Large intestine (tissue), 3 donors: ENCODE measurements at regions not wholly inside any gene's neighbourhood (a gene's known extent, or its start where the extent isn't known, plus 50 kb on each side); places are given as distances from the start of the nearest gene placed in this dataset.
"Not testable (repeated sequence)": the region's sequence is repeated elsewhere in the genome, so short reads cannot be mapped to it uniquely, and the experiment has no call there.

Source experiments
- DNase-seq, 2 donors: peaks; one replicate each; pipeline versions ENCODE4 v3.0.0 to v3.0.0-alpha.2; 2013
- H3K27ac ChIP-seq: one replicate; pipeline ENCODE4 v1.5.1; 2013; ENCODE audit warnings: low read length
- H3K27me3 ChIP-seq: 2 replicates; pipeline ENCODE4 v1.6.1; 2013; ENCODE audit warnings: low read length; ENCODE audit not compliant: control insufficient read depth, insufficient read depth
- H3K36me3 ChIP-seq: 2 replicates; pipeline ENCODE4 v1.6.1; 2013; ENCODE audit warnings: low read length; ENCODE audit not compliant: control insufficient read depth, insufficient read depth
- H3K4me1 ChIP-seq: one replicate; pipeline ENCODE4 v1.6.1; 2013; ENCODE audit warnings: low read length; ENCODE audit not compliant: control insufficient read depth, insufficient read depth
- H3K4me3 ChIP-seq: one replicate; pipeline ENCODE4 v1.5.1; 2013; ENCODE audit warnings: low read length
- H3K9me3 ChIP-seq: one replicate; pipeline ENCODE4 v1.6.1; 2013; ENCODE audit warnings: mild to moderate bottlenecking, low read depth, low read length, moderate library complexity; ENCODE audit not compliant: control insufficient read depth
- WGBS: methylation state at CpG from one replicate; pipeline ENCODE4 v1.1.5; 2013; ENCODE audit warnings: low lambda C conversion rate; ENCODE audit not compliant: insufficient coverage; 5-methylcytosine and 5-hydroxymethylcytosine counted together

DNA sequence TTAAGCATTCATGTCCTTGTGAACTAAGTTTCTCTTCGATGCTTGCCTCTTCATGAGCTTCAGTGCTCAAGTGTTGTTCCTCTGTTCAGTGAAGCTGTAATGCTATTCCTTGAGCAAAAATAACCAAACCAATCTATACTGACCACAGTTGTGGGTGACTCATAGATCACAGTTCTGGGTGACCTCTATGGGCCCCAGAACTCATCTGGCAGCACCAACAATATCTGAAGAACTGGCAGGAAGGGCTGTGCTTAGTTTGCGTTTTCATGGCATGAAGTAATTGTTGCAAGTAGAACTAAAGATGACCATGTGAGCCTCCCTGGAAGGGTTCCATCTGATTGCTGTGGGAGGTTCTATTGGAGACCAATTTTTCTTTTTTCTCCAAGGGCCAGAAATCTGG is 106.2 kb downstream of the CCNG2 start:
- H3K9me3 ChIP-seq: no peaks in the 10 kb centered on the region
- no peaks in the 10 kb centered on the region for H3K27me3 ChIP-seq
- no peak for DNase-seq
- WGBS: 67% methylated on average over 1 of the region's 2 CpGs
- H3K4me3 ChIP-seq: no peak overlapping the region
- no peaks in the 10 kb centered on the region for H3K4me1 ChIP-seq
- no peaks in the 10 kb centered on the region for H3K36me3 ChIP-seq
- no peak overlapping the region for H3K27ac ChIP-seq

DNA sequence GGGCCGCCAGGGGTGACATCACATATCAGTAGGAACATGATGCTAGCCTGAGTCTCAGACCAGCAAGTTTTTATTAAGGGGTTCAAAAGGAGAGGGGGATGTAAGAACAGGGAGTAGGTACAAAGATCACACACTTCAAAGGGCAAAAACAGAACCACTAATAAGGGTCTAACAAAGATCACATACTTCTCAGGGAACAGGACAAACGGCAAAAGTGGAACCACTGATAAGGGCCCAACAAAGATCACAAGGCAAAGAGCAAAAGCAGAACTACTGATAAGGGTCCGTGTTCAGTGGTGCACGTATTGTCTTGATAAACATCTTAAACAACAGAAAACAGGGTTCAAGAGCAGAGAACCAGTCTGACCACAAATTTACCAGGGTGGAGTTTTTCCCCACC is 107.0 kb downstream of the CCNG2 start:
- DNase-seq, H3K27ac ChIP-seq: not testable (repeated sequence)
- WGBS: no CpG with 5 or more reads among the region's 4 CpGs

DNA sequence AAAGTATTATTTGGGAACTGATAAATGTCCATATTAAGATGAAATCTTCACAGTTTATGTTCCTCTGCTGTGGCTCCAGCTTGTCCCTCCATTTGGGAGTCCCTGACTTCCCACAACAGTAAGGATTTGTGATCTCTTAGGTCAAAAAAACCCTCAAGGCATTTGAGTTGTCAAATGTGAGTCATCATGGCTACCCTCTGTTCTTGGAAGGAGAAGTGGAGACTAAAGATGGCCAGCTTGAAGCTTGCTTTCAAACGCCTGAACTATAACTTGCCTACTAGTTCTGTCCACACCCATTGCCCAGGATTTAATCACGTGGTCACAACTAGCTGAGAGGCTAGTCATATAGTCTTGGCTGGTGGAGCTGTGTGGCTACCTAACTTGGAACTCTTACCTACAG is 107.8 kb downstream of the CCNG2 start:
- no peaks in the 10 kb centered on the region for H3K36me3 ChIP-seq
- no CpG with 5 or more reads among the region's 2 CpGs for WGBS
- H3K4me1 ChIP-seq: no peaks in the 10 kb centered on the region
- no peak for DNase-seq
- H3K27me3 ChIP-seq: no peaks in the 10 kb centered on the region
- H3K27ac ChIP-seq: no peak overlapping the region
- no peak overlapping the region for H3K4me3 ChIP-seq
- no peaks in the 10 kb centered on the region for H3K9me3 ChIP-seq

More for the DNA sequence above, 107.0 kb downstream of the CCNG2 start:
- not testable (repeated sequence) for H3K9me3 ChIP-seq, H3K4me1 ChIP-seq, H3K36me3 ChIP-seq, H3K4me3 ChIP-seq, H3K27me3 ChIP-seq

DNA sequence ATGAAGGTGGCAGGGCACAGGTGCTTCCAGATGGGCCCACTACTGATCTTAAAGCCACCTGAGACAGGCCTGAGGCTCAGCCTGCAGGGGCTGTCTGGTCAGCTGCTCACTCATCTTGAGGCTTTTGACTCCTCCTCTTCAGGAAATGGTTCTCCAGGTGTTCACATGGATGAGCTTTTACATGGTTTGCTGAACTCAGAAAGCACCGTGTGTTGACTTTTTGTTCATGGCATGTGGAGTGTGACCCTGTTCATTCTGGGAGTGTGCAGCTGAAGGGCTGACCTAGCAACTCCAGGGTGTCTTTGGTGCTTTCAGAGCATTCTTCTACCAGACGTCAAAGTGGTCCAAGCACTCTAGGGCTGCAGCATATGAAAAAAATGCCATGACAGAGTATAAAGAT is 111.1 kb downstream of the CCNG2 start:
- Histone ChIP-seq H3K27ac (no peak overlapping the region), H3K27me3 (peaks cover 2% of the 10 kb centered on the region), H3K4me3 (no peak overlapping the region), H3K9me3 (no peaks in the 10 kb centered on the region), H3K36me3 (no peaks in the 10 kb centered on the region), H3K4me1 (no peaks in the 10 kb centered on the region)
- no peak for DNase-seq
- no CpG with 5 or more reads among the region's 2 CpGs for WGBS

DNA sequence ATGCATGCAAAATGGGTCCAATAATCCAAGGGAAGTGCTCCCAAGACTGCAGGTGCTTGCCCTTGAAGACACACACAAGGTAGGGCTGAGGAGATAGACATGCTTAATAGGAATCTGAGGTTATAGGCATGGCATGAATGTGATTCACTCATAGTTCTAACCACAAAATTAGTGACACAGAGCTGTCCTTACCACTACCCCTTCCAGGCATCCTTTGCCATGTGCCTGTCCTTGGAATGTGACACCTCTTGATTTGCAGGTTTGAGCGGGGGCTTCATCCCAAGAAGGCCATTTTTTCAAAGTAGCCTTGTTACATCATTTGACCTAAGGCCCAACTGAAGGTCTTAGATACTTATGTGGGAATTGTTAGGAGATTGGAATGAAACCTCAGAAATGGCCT is 112.5 kb downstream of the CCNG2 start:
- WGBS: 67% methylated on average over 1 of the region's 1 CpG
- Histone ChIP-seq H3K4me3 (no peak overlapping the region), H3K27ac (no peak overlapping the region), H3K4me1 (no peaks in the 10 kb centered on the region), H3K36me3 (no peaks in the 10 kb centered on the region), H3K9me3 (no peaks in the 10 kb centered on the region), H3K27me3 (peaks cover 2% of the 10 kb centered on the region)
- DNase-seq: no peak

DNA sequence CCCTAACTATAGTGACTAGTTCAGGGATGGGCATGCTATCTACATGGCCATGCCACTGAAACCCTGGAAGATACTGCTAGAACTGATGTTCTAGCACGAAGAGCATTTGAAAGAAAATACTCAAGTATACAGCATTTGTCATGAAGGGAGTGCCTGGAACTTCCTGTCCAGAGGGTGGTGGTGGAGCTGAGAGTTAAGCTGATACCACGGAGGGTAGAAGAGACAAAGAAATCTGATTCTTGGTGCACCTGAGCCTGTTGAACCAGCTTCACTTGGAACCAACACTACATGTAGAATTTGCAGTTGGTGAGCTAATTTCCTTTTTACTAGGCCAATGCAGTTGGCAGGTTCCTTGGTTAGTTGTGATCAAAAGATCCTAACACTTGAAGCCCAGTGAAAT is 116.4 kb downstream of the CCNG2 start:
- H3K4me3 ChIP-seq: no peak overlapping the region
- H3K27me3 ChIP-seq: peaks cover 2% of the 10 kb centered on the region
- H3K4me1 ChIP-seq: no peaks in the 10 kb centered on the region
- H3K27ac ChIP-seq: no peak overlapping the region
- no peaks in the 10 kb centered on the region for H3K9me3 ChIP-seq
- DNase-seq: no peak
- no CpG with 5 or more reads among the region's 2 CpGs for WGBS
- no peaks in the 10 kb centered on the region for H3K36me3 ChIP-seq

DNA sequence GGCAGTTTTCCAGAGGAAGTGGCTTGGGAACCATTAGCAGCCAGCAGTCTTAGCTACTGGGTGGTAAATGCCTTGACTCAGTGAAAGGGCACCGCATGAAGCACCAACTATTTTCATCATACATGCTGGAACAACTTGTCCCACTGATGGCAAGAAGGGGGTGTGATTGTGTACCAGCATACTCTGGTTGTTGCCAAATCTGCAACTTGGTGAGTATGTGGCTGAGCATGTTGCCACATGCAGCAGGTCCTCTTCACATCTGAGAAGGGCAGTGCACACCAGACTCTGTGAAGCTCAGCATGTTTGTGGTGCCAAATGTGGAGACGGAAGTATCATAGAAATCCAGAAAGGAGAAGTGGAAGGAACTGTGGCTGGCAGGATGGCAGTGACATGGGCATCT is 122.1 kb downstream of the CCNG2 start:
- not testable (repeated sequence) for H3K4me1 ChIP-seq, H3K4me3 ChIP-seq, H3K9me3 ChIP-seq, H3K27ac ChIP-seq, DNase-seq, H3K36me3 ChIP-seq, H3K27me3 ChIP-seq
- no CpG with 5 or more reads among the region's 2 CpGs for WGBS

DNA sequence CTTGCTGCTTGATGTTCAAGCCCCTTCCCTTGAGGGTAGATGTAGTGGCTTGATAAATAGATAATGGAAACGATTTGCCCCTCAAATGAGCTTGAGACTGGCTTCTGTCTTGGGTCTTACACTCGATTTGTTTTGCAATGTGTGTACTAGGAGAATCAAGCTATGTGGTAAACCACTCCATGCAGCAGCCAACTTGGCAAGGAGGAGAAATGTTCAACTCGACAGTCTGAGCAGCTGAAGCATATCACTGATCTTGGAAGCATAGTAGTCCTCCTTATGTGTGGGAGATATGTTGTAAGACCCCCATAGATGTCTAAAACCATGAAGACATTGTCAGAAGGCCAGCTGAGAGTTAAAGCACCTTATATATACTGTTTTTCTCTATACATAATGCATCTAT is 125.3 kb downstream of the CCNG2 start:
- Histone ChIP-seq H3K4me1 (no peaks in the 10 kb centered on the region), H3K36me3 (no peaks in the 10 kb centered on the region), H3K27ac (no peak overlapping the region), H3K4me3 (no peak overlapping the region), H3K9me3 (no peaks in the 10 kb centered on the region), H3K27me3 (peaks cover 12% of the 10 kb centered on the region)
- WGBS: no CpG with 5 or more reads among the region's 3 CpGs
- DNase-seq: no peak

DNA sequence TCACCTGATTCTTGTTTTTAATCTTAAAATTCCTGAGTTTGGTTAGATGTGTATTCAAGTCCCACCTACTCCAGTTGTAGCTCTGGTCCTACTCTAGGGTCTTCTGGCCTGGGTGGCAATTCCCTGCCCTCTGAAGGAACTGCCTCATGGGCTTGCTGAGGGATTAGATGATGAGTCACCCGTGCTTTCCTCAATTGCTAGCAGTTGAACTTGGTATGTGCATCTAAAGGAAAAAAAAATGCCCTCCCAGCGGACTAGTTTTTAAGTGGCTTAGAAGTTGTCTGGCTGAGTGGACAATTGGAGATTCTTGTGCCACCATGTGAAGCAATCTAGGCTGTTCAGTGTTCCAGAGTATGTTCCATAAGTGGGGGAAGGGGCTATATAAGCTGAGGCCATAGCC is 127.0 kb downstream of the CCNG2 start:
- H3K4me1 ChIP-seq: no peaks in the 10 kb centered on the region
- no peaks in the 10 kb centered on the region for H3K36me3 ChIP-seq
- H3K9me3 ChIP-seq: no peaks in the 10 kb centered on the region
- no peak overlapping the region for H3K4me3 ChIP-seq
- no CpG with 5 or more reads among the region's 2 CpGs for WGBS
- no peak for DNase-seq
- H3K27ac ChIP-seq: no peak overlapping the region
- H3K27me3 ChIP-seq: peaks cover 13% of the 10 kb centered on the region

DNA sequence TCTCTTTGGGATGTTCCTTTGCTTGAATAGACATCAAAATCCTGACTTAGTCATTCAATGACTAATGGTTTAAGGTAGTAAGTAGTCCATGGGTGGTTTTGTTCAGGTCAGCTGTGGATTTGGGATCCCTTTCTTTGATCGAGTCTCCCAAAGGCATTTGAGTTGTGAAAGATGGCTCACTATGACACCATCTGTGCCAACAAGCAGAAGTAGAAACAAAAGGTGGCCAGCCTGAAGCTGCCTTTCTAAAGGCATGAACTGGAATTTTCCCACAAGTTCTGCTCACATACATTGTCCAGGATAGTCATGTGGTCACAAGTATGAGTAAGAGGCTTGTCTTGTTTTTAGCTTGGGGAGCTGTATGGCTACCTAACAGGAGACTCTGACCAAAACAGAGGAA is 129.9 kb downstream of the CCNG2 start:
- peaks cover 10% of the 10 kb centered on the region for H3K27me3 ChIP-seq
- DNase-seq: no peak
- H3K4me3 ChIP-seq: no peak overlapping the region
- no peaks in the 10 kb centered on the region for H3K4me1 ChIP-seq
- H3K36me3 ChIP-seq: no peaks in the 10 kb centered on the region
- WGBS: no CpG with 5 or more reads among the region's 1 CpG
- no peak overlapping the region for H3K27ac ChIP-seq
- H3K9me3 ChIP-seq: no peaks in the 10 kb centered on the region

DNA sequence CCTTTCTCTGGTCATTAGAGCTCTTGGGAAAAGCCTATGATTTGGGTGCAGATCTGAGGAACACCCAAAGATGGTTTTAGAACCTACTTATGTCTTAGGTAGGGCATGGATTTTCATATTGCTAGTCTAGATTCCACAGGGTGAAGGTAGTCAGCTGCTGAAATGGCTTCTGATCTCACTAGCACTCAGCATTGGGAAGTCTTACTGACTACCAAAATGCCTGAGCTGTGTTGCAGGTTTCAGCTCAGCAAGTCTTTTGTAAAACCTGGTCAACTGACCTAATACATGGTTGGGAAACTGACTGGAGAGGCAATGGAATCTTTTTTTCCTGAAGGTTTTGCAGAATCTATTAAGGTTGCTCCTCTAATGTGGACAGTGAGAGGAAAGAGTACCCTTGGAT is 136.4 kb downstream of the CCNG2 start:
- no peak overlapping the region for H3K4me3 ChIP-seq
- H3K27ac ChIP-seq: no peak overlapping the region
- no peaks in the 10 kb centered on the region for H3K27me3 ChIP-seq
- no peaks in the 10 kb centered on the region for H3K4me1 ChIP-seq
- no peaks in the 10 kb centered on the region for H3K36me3 ChIP-seq
- DNase-seq: no peak
- no peaks in the 10 kb centered on the region for H3K9me3 ChIP-seq
